WTC11 (cell line): ENCODE measurements at regions not wholly inside any gene's neighbourhood (a gene's known extent, or its start where the extent isn't known, plus 50 kb on each side); places are given as distances from the start of the nearest gene placed in this dataset.
A peak's percentile ranks its signal among the peaks of the same experiment; 100 is the strongest.

ENCODE experiments used
- ATAC-seq: fragments of 200-7000 bp; cut with Tn5 transposase; 2 replicates; pipeline ENCODE4 v1.10.0; 2021; ENCODE audit warnings: mild to moderate bottlenecking, moderate library complexity
- CTCF ChIA-PET: fragments of 300-600 bp; sonication (Branson Sonifier 250); formaldehyde crosslinking; loops from one replicate; lab custom pipeline; 2021; ENCODE audit warnings: antibody characterized with exemption; lab: Charles Lee
- POLR2A ChIA-PET: fragments of 350-600 bp; sonication (Branson Sonifier 250); formaldehyde crosslinking; loops from one replicate; lab custom pipeline; 2021; ENCODE audit warnings: antibody characterized with exemption; lab: Charles Lee
- DNase-seq: peaks from one replicate; pipeline ENCODE4 v3.0.0; 2021; ENCODE audit warnings: low spot score
- H3K27ac Mint-ChIP-seq: 2 replicates; pipeline ENCODE4 v1.8.0; 2021; ENCODE audit warnings: mixed read lengths
- H3K27me3 Mint-ChIP-seq: 2 replicates; pipeline ENCODE4 v1.8.0; 2021; ENCODE audit warnings: low read depth, mild to moderate bottlenecking, moderate library complexity, mixed read lengths
- H3K36me3 Mint-ChIP-seq: 2 replicates; pipeline ENCODE4 v1.8.0; 2021; ENCODE audit warnings: mixed read lengths
- H3K4me1 Mint-ChIP-seq: 2 replicates; pipeline ENCODE4 v1.8.0; 2022; ENCODE audit warnings: mixed read lengths
- H3K4me3 Mint-ChIP-seq: 2 replicates; pipeline ENCODE4 v1.8.0; 2021; ENCODE audit warnings: mild to moderate bottlenecking, moderate library complexity, mixed read lengths
- H3K9me3 Mint-ChIP-seq: 2 replicates; pipeline ENCODE4 v1.8.0; 2021; ENCODE audit warnings: mixed read lengths
- AFF4 ChIP-seq: sonication (generic); formaldehyde crosslinking; IDR thresholded peaks from 2 replicates; pipeline ENCODE4 v1.8.1; 2023; ENCODE audit warnings: mild to moderate bottlenecking, missing genetic modification reagents, borderline replicate concordance
- AR ChIP-seq: fragments of 250-450 bp; sonication (Bioruptor Pico); IDR thresholded peaks from 2 replicates; pipeline ENCODE4 v1.9.0; 2021; ENCODE audit warnings: mild to moderate bottlenecking
- CREM ChIP-seq: sonication (generic); formaldehyde crosslinking; IDR thresholded peaks from 2 replicates; pipeline ENCODE4 v1.8.1; 2022; ENCODE audit warnings: mild to moderate bottlenecking, missing genetic modification reagents, moderate library complexity
- ESRRA ChIP-seq: sonication (generic); formaldehyde crosslinking; IDR thresholded peaks from 2 replicates; pipeline ENCODE4 v1.8.1; 2022; ENCODE audit warnings: mild to moderate bottlenecking, missing genetic modification reagents, borderline replicate concordance
- ETV6 ChIP-seq: sonication (generic); formaldehyde crosslinking; IDR thresholded peaks from 2 replicates; pipeline ENCODE4 v1.8.1; 2022; ENCODE audit warnings: mild to moderate bottlenecking, missing genetic modification reagents
- GRHL2 ChIP-seq: fragments of 250-450 bp; sonication (Bioruptor Pico); IDR thresholded peaks from 2 replicates; pipeline ENCODE4 v1.8.0; 2022; ENCODE audit warnings: mild to moderate bottlenecking, moderate library complexity; ENCODE audit not compliant: insufficient replicate concordance, severe bottlenecking
- IRF2 ChIP-seq: sonication (generic); formaldehyde crosslinking; IDR thresholded peaks from 2 replicates; pipeline ENCODE4 v1.8.0; 2022; ENCODE audit warnings: low read depth, missing genetic modification reagents, borderline replicate concordance
- JAZF1 ChIP-seq: fragments of 250-450 bp; sonication (Bioruptor Pico); IDR thresholded peaks from 2 replicates; pipeline ENCODE4 v1.9.0; 2021; ENCODE audit warnings: moderate library complexity, mild to moderate bottlenecking, inconsistent platforms
- JUN ChIP-seq: sonication (generic); formaldehyde crosslinking; IDR thresholded peaks from 2 replicates; pipeline ENCODE4 v1.8.0; 2023; ENCODE audit warnings: mild to moderate bottlenecking, missing genetic modification reagents
- MAX ChIP-seq: sonication (generic); formaldehyde crosslinking; IDR thresholded peaks from 2 replicates; pipeline ENCODE4 v1.8.0; 2022; ENCODE audit warnings: mild to moderate bottlenecking, missing genetic modification reagents
- MXD4 ChIP-seq: fragments of 250-450 bp; sonication (Bioruptor Pico); IDR thresholded peaks from 2 replicates; pipeline ENCODE4 v1.8.0; 2021; ENCODE audit warnings: mild to moderate bottlenecking, moderate library complexity, borderline replicate concordance
- MYBL2 ChIP-seq: sonication (generic); formaldehyde crosslinking; IDR thresholded peaks from 2 replicates; pipeline ENCODE4 v1.8.1; 2023; ENCODE audit warnings: mild to moderate bottlenecking, moderate library complexity, missing genetic modification reagents
- OVOL2 ChIP-seq: fragments of 250-450 bp; sonication (Bioruptor Pico); IDR thresholded peaks from 2 replicates; pipeline ENCODE4 v1.9.0; 2021; ENCODE audit warnings: mild to moderate bottlenecking, borderline replicate concordance
- PRRX2 ChIP-seq: fragments of 250-450 bp; sonication (Bioruptor Pico); IDR thresholded peaks from 2 replicates; pipeline ENCODE4 v1.8.0; 2021; ENCODE audit warnings: mild to moderate bottlenecking
- TCF7 ChIP-seq: sonication (generic); formaldehyde crosslinking; IDR thresholded peaks from 2 replicates; pipeline ENCODE4 v1.8.0; 2022; ENCODE audit warnings: mild to moderate bottlenecking, low read depth, missing genetic modification reagents, moderate library complexity
- TP53 ChIP-seq: sonication (generic); formaldehyde crosslinking; IDR thresholded peaks from 2 replicates; pipeline ENCODE4 v1.8.1; 2023; ENCODE audit warnings: mild to moderate bottlenecking, missing genetic modification reagents
- ZNF219 ChIP-seq: sonication (generic); formaldehyde crosslinking; IDR thresholded peaks from 2 replicates; pipeline ENCODE4 v1.8.0; 2023; ENCODE audit warnings: missing genetic modification reagents, mild to moderate bottlenecking, borderline replicate concordance
- ZNF263 ChIP-seq: sonication (generic); formaldehyde crosslinking; IDR thresholded peaks from 2 replicates; pipeline ENCODE4 v1.8.1; 2022; ENCODE audit warnings: low read depth, mild to moderate bottlenecking, moderate library complexity, missing genetic modification reagents
- ZNF396 ChIP-seq: fragments of 250-450 bp; sonication (Bioruptor Pico); IDR thresholded peaks from 2 replicates; pipeline ENCODE4 v1.8.0; 2021; ENCODE audit warnings: mild to moderate bottlenecking, moderate library complexity, borderline replicate concordance
- ZNF416 ChIP-seq: fragments of 250-450 bp; sonication (Bioruptor Pico); IDR thresholded peaks from 2 replicates; pipeline ENCODE4 v1.9.0; 2021; ENCODE audit warnings: mild to moderate bottlenecking, inconsistent platforms
- ZNF423 ChIP-seq: fragments of 250-450 bp; sonication (Bioruptor Pico); IDR thresholded peaks from 2 replicates; pipeline ENCODE4 v2.1.2; 2022; ENCODE audit warnings: mild to moderate bottlenecking, moderate library complexity
- ZNF425 ChIP-seq: fragments of 250-450 bp; sonication (Bioruptor Pico); conservative IDR thresholded peaks from 2 replicates; pipeline ENCODE4 v1.9.0; 2021; ENCODE audit warnings: mild to moderate bottlenecking

- TF ChIP-seq GRHL2 (CRISPR knock-in tag): no peak
- no peak for TF ChIP-seq ZNF219 (CRISPR knock-in tag)
- TF ChIP-seq OVOL2 (CRISPR knock-in tag): no peak
- TF ChIP-seq AR (CRISPR knock-in tag): no peak
- TF ChIP-seq AFF4 (CRISPR knock-in tag): no peak
- TF ChIP-seq MXD4 (CRISPR knock-in tag): no peak
- TF ChIP-seq CREM (CRISPR knock-in tag): no peak
- TF ChIP-seq ETV6 (CRISPR knock-in tag): no peak
- TF ChIP-seq MYBL2 (CRISPR knock-in tag): 0 out of 2 replicates have a peak, but pooled peaks have one; percentile 18
Measured at GRCh38 chr5:17400724-17401469, 97.1 kb upstream of the TAF11L2 start (continued).

- peaks cover 79% of the 10 kb centered on the region for H3K27me3 Mint-ChIP-seq
- peaks cover 4% of the 10 kb centered on the region for H3K9me3 Mint-ChIP-seq
- DNase-seq (no peak), ATAC-seq (peak; percentile 74)
- H3K4me1 Mint-ChIP-seq: peaks cover 70% of the 10 kb centered on the region
- H3K27ac Mint-ChIP-seq: peak overlapping the region; percentile 91
- peak overlapping the region; percentile 63 for H3K4me3 Mint-ChIP-seq
- POLR2A ChIA-PET: interaction anchor here (0.8 to 2.2 kb wide), 3 partner anchors 12 to 185 kb away, joined by 3 to 17 read pairs (median 3); partner anchors contain the start of gene BASP1
- H3K36me3 Mint-ChIP-seq: peaks cover 6% of the 10 kb centered on the region
- CTCF ChIA-PET: interaction anchor here (1.1 to 3.6 kb wide), 2 partner anchors 150 to 185 kb away, joined by 3 to 27 read pairs; partner anchors contain the start of gene BASP1
- TF ChIP-seq MYBL2 (CRISPR knock-in tag): 0 out of 2 replicates have a peak, but pooled peaks have one; percentile 3
- TF ChIP-seq MXD4 (CRISPR knock-in tag): no peak
- no peak for TF ChIP-seq ESRRA (CRISPR knock-in tag)
- TF ChIP-seq JUN (CRISPR knock-in tag): no peak
- no peak for TF ChIP-seq AR (CRISPR knock-in tag)
- TF ChIP-seq TP53 (CRISPR knock-in tag): no peak
- TF ChIP-seq ZNF425 (CRISPR knock-in tag): no peak
- no peak for TF ChIP-seq MAX (CRISPR knock-in tag)
- TF ChIP-seq PRRX2 (CRISPR knock-in tag): no peak
- no peak for TF ChIP-seq ZNF263 (CRISPR knock-in tag)
- no peak for TF ChIP-seq JAZF1 (CRISPR knock-in tag)
- TF ChIP-seq ZNF396 (CRISPR knock-in tag): no peak
- no peak for TF ChIP-seq IRF2
- peak; percentile 70; the same call in 1 of the 2 replicates for TF ChIP-seq ZNF423
- no peak for TF ChIP-seq TCF7 (CRISPR knock-in tag)
- no peak for TF ChIP-seq ZNF416 (CRISPR knock-in tag)
Measured at GRCh38 chr5:17401470-17402288, 96.4 kb upstream of the TAF11L2 start.
